ENCODE measurements at regions not wholly inside any gene's neighbourhood (a gene's known extent, or its start where the extent isn't known, plus 50 kb on each side); places are given as distances from the start of the nearest gene placed in this dataset.
A peak's percentile ranks its signal among the peaks of the same experiment; 100 is the strongest.

DNA sequence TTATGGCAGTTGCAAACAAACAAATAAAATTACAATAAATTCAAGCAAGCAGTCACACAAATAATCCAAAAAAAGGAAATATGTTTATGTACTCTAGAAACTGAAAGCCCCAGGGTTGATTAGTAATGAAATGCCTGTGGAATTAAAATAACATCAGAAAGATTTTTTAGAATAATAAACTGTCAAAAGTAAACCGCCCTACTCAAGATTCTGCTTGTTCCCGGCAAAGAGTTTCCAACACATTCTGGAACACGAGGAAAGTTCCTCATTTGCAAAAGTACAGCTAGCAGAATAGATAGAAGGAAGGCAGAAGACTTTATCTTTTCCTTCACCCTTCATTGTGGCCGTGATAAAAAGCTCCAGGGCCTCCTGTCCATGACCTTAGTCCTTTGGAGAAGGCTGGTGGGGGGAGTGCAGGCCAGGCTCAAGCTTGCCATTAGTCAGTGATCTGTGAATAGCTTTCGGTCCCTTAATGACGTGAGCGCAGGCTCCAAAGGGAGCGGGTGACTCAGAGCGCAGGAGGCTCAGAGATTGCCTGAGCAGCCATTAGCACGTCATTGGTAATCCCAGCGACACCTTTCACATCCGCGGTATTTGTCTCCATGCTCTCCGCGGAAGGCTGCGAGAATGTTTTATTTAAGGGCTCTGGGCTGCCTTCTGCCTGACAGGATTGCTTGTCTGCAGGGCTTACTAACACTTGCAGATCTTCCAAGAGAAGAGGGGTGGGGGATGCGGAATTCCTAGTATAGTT, 458.3 kb downstream of the METTL15 start:
- POLR2A ChIA-PET: no interaction called here
- intact Hi-C loops (cut with micrococcal nuclease; ENCODE audit: unreplicated experiment): no loop called here
- H3K27ac ChIP-seq (ENCODE audit: low read length): no peak overlapping the region

GRCh38 chr11:28559492-28559891, 451.3 kb downstream of the METTL15 start:
- ChIA-PET CTCF (no interaction called here), POLR2A (no interaction called here)
- intact Hi-C loops (cut with micrococcal nuclease; ENCODE audit: unreplicated experiment): no loop called here
- Histone ChIP-seq H3K9me3 (ENCODE audit: control insufficient read depth, insufficient read depth, low read depth, low read length) (no peaks in the 10 kb centered on the region), H3K27ac (ENCODE audit: low read length) (no peak overlapping the region), H3K36me3 (ENCODE audit: control insufficient read depth, insufficient read depth, low read length) (no peaks in the 10 kb centered on the region), H3K4me3 (ENCODE audit: low read depth in 2 of 2, low read length in 2 of 2) (no peak overlapping the region), H3K27me3 (ENCODE audit: control insufficient read depth, insufficient read depth, low read length) (no peaks in the 10 kb centered on the region), H3K4me1 (ENCODE audit: control insufficient read depth, insufficient read depth, low read length) (no peaks in the 10 kb centered on the region)
- DNase-seq (ENCODE audit: low read depth, low spot score) (no peak), ATAC-seq (no peak)
- BruUV-seq (replicated peaks): no TSS peak
- in situ Hi-C loops (cut with HindIII; ENCODE audit: low pct_unique_long_range_greater_than_20kb, low sequenced_read_pairs): no loop called here
- TF ChIP-seq POLR2AphosphoS5 (IDR thresholded peaks at IDR 0.05; ENCODE audit: low read depth, low read length): no peak
- TF ChIP-seq TCF7L2 (IDR thresholded peaks at IDR 0.05; ENCODE audit: low read depth, low read length): no peak
- no peak for TF ChIP-seq SIN3A (IDR thresholded peaks at IDR 0.05; ENCODE audit: borderline replicate concordance, insufficient read depth, low read depth, low read length)
- TF ChIP-seq, protein P1, sequence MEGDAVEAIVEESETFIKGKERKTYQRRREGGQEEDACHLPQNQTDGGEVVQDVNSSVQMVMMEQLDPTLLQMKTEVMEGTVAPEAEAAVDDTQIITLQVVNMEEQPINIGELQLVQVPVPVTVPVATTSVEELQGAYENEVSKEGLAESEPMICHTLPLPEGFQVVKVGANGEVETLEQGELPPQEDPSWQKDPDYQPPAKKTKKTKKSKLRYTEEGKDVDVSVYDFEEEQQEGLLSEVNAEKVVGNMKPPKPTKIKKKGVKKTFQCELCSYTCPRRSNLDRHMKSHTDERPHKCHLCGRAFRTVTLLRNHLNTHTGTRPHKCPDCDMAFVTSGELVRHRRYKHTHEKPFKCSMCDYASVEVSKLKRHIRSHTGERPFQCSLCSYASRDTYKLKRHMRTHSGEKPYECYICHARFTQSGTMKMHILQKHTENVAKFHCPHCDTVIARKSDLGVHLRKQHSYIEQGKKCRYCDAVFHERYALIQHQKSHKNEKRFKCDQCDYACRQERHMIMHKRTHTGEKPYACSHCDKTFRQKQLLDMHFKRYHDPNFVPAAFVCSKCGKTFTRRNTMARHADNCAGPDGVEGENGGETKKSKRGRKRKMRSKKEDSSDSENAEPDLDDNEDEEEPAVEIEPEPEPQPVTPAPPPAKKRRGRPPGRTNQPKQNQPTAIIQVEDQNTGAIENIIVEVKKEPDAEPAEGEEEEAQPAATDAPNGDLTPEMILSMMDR (IDR thresholded peaks at IDR 0.05): no peak
- TF ChIP-seq REST (IDR thresholded peaks at IDR 0.05; ENCODE audit: insufficient read depth in 1 of 2, low read depth in 2 of 2, low read length in 1 of 2): no peak

More for the DNA sequence above, 458.3 kb downstream of the METTL15 start:
- in situ Hi-C loops (cut with HindIII; ENCODE audit: low pct_unique_long_range_greater_than_20kb, low sequenced_read_pairs): no loop called here
- TF ChIP-seq POLR2AphosphoS5 (IDR thresholded peaks at IDR 0.05; ENCODE audit: low read depth, low read length) (no peak), TCF7L2 (IDR thresholded peaks at IDR 0.05; ENCODE audit: low read depth, low read length) (no peak)
- TF ChIP-seq, protein P1 (IDR thresholded peaks at IDR 0.05): no peak
- DNase-seq (ENCODE audit: low read depth, low spot score) (peak; percentile 36), ATAC-seq (peak; percentile 91)
- H3K4me3 ChIP-seq (ENCODE audit: low read depth in 2 of 2, low read length in 2 of 2): peak overlapping the region; percentile 12 to 40
- no peaks in the 10 kb centered on the region for H3K36me3 ChIP-seq (ENCODE audit: control insufficient read depth, insufficient read depth, low read length)
- no peaks in the 10 kb centered on the region for H3K9me3 ChIP-seq (ENCODE audit: control insufficient read depth, insufficient read depth, low read depth, low read length)
- no peaks in the 10 kb centered on the region for H3K27me3 ChIP-seq (ENCODE audit: control insufficient read depth, insufficient read depth, low read length)
- no peaks in the 10 kb centered on the region for H3K4me1 ChIP-seq (ENCODE audit: control insufficient read depth, insufficient read depth, low read length)
- CTCF ChIA-PET: interaction anchor here (0.5 kb wide), 1 partner anchor 759 kb away, joined by 5 read pairs; no protein-coding TSS in a partner anchor
- BruUV-seq (replicated peaks): no TSS peak
